HepG2 (cell line): ENCODE measurements at regions not wholly inside any gene's neighbourhood (a gene's known extent, or its start where the extent isn't known, plus 50 kb on each side); places are given as distances from the start of the nearest gene placed in this dataset.

Experiments used
- ATAC-seq: fragments of 200-7000 bp; cut with Tn5 transposase; 3 replicates; pipeline ENCODE4 v1.9.1; 2020; ENCODE audit warnings: mild to moderate bottlenecking, moderate library complexity
- BruUV-seq: library from RNA; stranded (reverse); fragments of 400-500 nt; replicated peaks from 2 replicates; lab custom pipeline; 2021; lab: Mats Ljungman, UMichigan
- CTCF ChIA-PET: fragments of 300-600 bp; formaldehyde crosslinking; extraction: SDS; loops from one replicate; lab custom pipeline; 2021; ENCODE audit warnings: low total read pairs, inconsistent platforms, low intra/inter-chr PET ratio; lab: Yijun Ruan, JAX
- POLR2A ChIA-PET: fragments of 350-600 bp; sonication (Branson Sonifier 250); formaldehyde crosslinking; loops from one replicate; lab custom pipeline; 2020; ENCODE audit warnings: antibody characterized with exemption, inconsistent platforms; lab: Yijun Ruan, JAX
- DNase-seq: peaks from one replicate; pipeline ENCODE4 v3.0.0-alpha.2; 2015; ENCODE audit warnings: low spot score
- FAIRE-seq: peaks from 3 replicates; lab custom pipeline; 2011; peaks lifted over from hg19 to GRCh38; lab: Jason Lieb, UNC
- H2AFZ ChIP-seq: one replicate; pipeline ENCODE4 v1.6.1; 2011; ENCODE audit warnings: low read length, inconsistent platforms
- H3K27ac ChIP-seq: fragments of 300-600 bp; 3 replicates; pipeline ENCODE4 v1.8.0; 2011; ENCODE audit warnings: mixed run types, mild to moderate bottlenecking, mixed read lengths, low read length, inconsistent platforms; ENCODE audit not compliant: insufficient read depth; ENCODE audit errors: extremely low read length
- H3K27me3 ChIP-seq, 2 experiments: fragments of 200-600 bp in 1 of 2; 2 replicates in 1 of 2; 3 replicates in 1 of 2; pipeline versions ENCODE4 v1.6.0 to v1.8.0; 2011; ENCODE audit warnings: low read length in 2 of 2, mild to moderate bottlenecking in 2 of 2, moderate library complexity in 2 of 2, inconsistent platforms in 1 of 2; ENCODE audit not compliant: insufficient read depth in 2 of 2, control insufficient read depth in 1 of 2
- H3K36me3 ChIP-seq, 2 experiments: fragments of 200-600 bp in 1 of 2; replicated peaks in 1 of 2; 2 replicates in 1 of 2; 3 replicates in 1 of 2; pipeline versions ENCODE4 v1.5.1 to v1.8.0; 2011; ENCODE audit warnings: low read length in 2 of 2, inconsistent platforms in 1 of 2; ENCODE audit not compliant: insufficient read depth in 2 of 2, control insufficient read depth in 1 of 2
- H3K4me1 ChIP-seq: 2 replicates; pipeline ENCODE4 v1.5.1; 2012; ENCODE audit warnings: low read length, inconsistent platforms; ENCODE audit not compliant: insufficient read depth
- H3K4me2 ChIP-seq: 2 replicates; pipeline ENCODE4 v1.6.0; 2011; ENCODE audit warnings: low read depth, low read length, inconsistent platforms
- H3K4me3 ChIP-seq, 3 experiments: fragments of 200-600 bp in 1 of 3; sonication (generic), shearing (Covaris generic) in 1 of 3; replicated peaks in 1 of 3; 2 replicates each; pipeline ENCODE4 v1.5.1; 2011 to 2016; ENCODE audit warnings: low read length in 3 of 3, inconsistent platforms in 2 of 3, low read depth in 2 of 3, mild to moderate bottlenecking in 2 of 3, control low read depth in 1 of 3, mixed read lengths in 1 of 3; ENCODE audit not compliant: insufficient read depth in 1 of 3
- H3K79me2 ChIP-seq: one replicate; pipeline ENCODE4 v1.6.1; 2011; ENCODE audit warnings: low read length, inconsistent platforms; ENCODE audit not compliant: insufficient read depth
- H3K9ac ChIP-seq: 2 replicates; pipeline ENCODE4 v1.6.0; 2011; ENCODE audit warnings: mild to moderate bottlenecking, low read depth, low read length, inconsistent platforms; ENCODE audit not compliant: insufficient read depth
- H3K9me3 ChIP-seq: 2 replicates; pipeline ENCODE4 v1.5.1; 2012; ENCODE audit warnings: mild to moderate bottlenecking, low read length
- H4K20me1 ChIP-seq: 2 replicates; pipeline ENCODE4 v1.6.0; 2011; ENCODE audit warnings: inconsistent platforms, mild to moderate bottlenecking, low read length, moderate library complexity; ENCODE audit not compliant: insufficient read depth
- ELF4 ChIP-seq: sonication (generic); formaldehyde crosslinking; IDR thresholded peaks from 2 replicates; pipeline ENCODE4 v1.5.0; 2020; ENCODE audit warnings: missing genetic modification reagents, mild to moderate bottlenecking, moderate library complexity, borderline replicate concordance
- HNF4G ChIP-seq, 2 experiments: sonication (generic) in 1 of 2; formaldehyde crosslinking in 1 of 2; IDR thresholded peaks; 2 replicates each; pipeline versions ENCODE4 v1.4.0 to v1.6.1; 2011 to 2020; ENCODE audit warnings: borderline replicate concordance in 2 of 2, low read depth in 2 of 2, mild to moderate bottlenecking in 2 of 2, low read length in 1 of 2, missing genetic modification reagents in 1 of 2, moderate library complexity in 1 of 2
- JUND ChIP-seq: sonication (generic); formaldehyde crosslinking; IDR thresholded peaks from 2 replicates; pipeline ENCODE4 v1.8.0; 2022; ENCODE audit warnings: mild to moderate bottlenecking, missing genetic modification reagents
- YEATS2 ChIP-seq: sonication (generic); formaldehyde crosslinking; IDR thresholded peaks from 2 replicates; pipeline ENCODE4 v1.4.0; 2020; ENCODE audit warnings: missing genetic modification reagents, borderline replicate concordance
- ZBTB1 ChIP-seq: sonication (generic); formaldehyde crosslinking; IDR thresholded peaks from 2 replicates; pipeline ENCODE4 v1.4.0; 2020; ENCODE audit warnings: missing genetic modification reagents, borderline replicate concordance
- ZBTB7B ChIP-seq: sonication (generic); formaldehyde crosslinking; IDR thresholded peaks from 2 replicates; pipeline ENCODE4 v1.4.0; 2020; ENCODE audit warnings: missing genetic modification reagents
- ZNF326 ChIP-seq: sonication (generic); formaldehyde crosslinking; IDR thresholded peaks from 2 replicates; pipeline ENCODE4 v1.4.0; 2020; ENCODE audit warnings: missing genetic modification reagents, borderline replicate concordance
- ZNF589 ChIP-seq: sonication (generic); formaldehyde crosslinking; conservative IDR thresholded peaks from 2 replicates; pipeline ENCODE4 v1.8.0; 2022; ENCODE audit warnings: mild to moderate bottlenecking, moderate library complexity, missing genetic modification reagents
- ZNF672 ChIP-seq: sonication (generic); formaldehyde crosslinking; IDR thresholded peaks from 2 replicates; pipeline ENCODE4 v1.8.1; 2022; ENCODE audit warnings: missing genetic modification reagents
- ZNF720 ChIP-seq: sonication (generic); formaldehyde crosslinking; IDR thresholded peaks from 2 replicates; pipeline ENCODE4 v1.4.0; 2020; ENCODE audit warnings: missing genetic modification reagents
- ZNF878 ChIP-seq: sonication (generic); formaldehyde crosslinking; IDR thresholded peaks from 2 replicates; pipeline ENCODE4 v1.8.1; 2023; ENCODE audit warnings: mild to moderate bottlenecking, missing genetic modification reagents, moderate library complexity
- in situ Hi-C: cut with HindIII; loops from 2 replicates; pipeline ENCODE4 v1.10.0; 2017; ENCODE audit warnings: low pct_unique_long_range_greater_than_20kb; ENCODE audit not compliant: extremely low pct_ligation_motif_present
- intact Hi-C: fragments of 100-400 bp; cut with micrococcal nuclease; formaldehyde crosslinking; loops from one replicate; pipeline ENCODE4 v1.10.0; 2022; ENCODE audit not compliant: unreplicated experiment
- TF ChIP-seq, protein P1 (sequence below): sonication (generic); formaldehyde crosslinking; IDR thresholded peaks from 2 replicates; pipeline ENCODE4 v1.4.0; 2020; ENCODE audit warnings: mild to moderate bottlenecking, missing genetic modification reagents, borderline replicate concordance
- TF ChIP-seq, protein P2 (sequence below): sonication (generic); formaldehyde crosslinking; IDR thresholded peaks from 2 replicates; pipeline ENCODE4 v1.8.1; 2023; ENCODE audit warnings: missing genetic modification reagents, mild to moderate bottlenecking, borderline replicate concordance
- TF ChIP-seq, protein P3 (sequence below): IDR thresholded peaks from 2 replicates; pipeline ENCODE4 v1.6.1; 2016; ENCODE audit warnings: low read depth, borderline replicate concordance
- TF ChIP-seq, protein P4 (sequence below): sonication (generic); formaldehyde crosslinking; IDR thresholded peaks from 2 replicates; pipeline ENCODE4 v1.4.0; 2020; ENCODE audit warnings: missing genetic modification reagents
- TF ChIP-seq, protein P5 (sequence below): sonication (generic); formaldehyde crosslinking; IDR thresholded peaks from 2 replicates; pipeline ENCODE4 v1.5.1; 2020; ENCODE audit warnings: mild to moderate bottlenecking, missing genetic modification reagents, borderline replicate concordance
- TF ChIP-seq, protein P6 (sequence below), 2 experiments: IDR thresholded peaks; 2 replicates each; pipeline ENCODE4 v1.6.1; 2011 to 2012; ENCODE audit warnings: low read length in 2 of 2, borderline replicate concordance in 1 of 2, low read depth in 1 of 2, mild to moderate bottlenecking in 1 of 2, moderate library complexity in 1 of 2

DNA sequence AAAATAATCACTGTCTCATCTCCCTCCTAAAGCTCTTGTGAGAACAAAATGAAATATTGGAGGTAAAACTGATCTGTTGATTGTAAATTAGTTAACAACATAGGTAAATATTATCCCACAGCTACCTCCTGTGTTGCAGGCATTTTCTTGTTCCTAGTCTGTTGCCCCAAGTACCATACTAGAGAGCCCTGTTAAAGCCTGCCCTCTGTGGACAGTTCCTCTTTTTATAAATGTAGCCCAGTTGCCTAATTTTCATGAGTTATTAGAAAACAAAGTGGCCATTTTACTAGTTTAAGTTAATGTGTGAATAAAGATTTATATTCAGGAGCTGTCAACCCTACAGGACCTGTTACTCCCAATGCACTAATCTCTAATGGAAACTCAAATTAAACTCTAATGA lies 180.0 kb upstream of the KCND3 start:
- ATAC-seq, result no peak
- no peaks in the 10 kb centered on the region for H3K4me1 ChIP-seq
- intact Hi-C loops (no loop called here), in situ Hi-C loops (no loop called here)
- no peaks in the 10 kb centered on the region for H3K9me3 ChIP-seq
- BruUV-seq, result no TSS peak
- no peaks in the 10 kb centered on the region for H4K20me1 ChIP-seq
- CTCF ChIA-PET, result no interaction called here
- H3K4me2 ChIP-seq, result no peak overlapping the region
- H3K27me3 ChIP-seq, result no peaks in the 10 kb centered on the region
- H3K36me3 ChIP-seq, result no peaks in the 10 kb centered on the region
- H2AFZ ChIP-seq, result no peak overlapping the region
- POLR2A ChIA-PET, result no interaction called here
- DNase-seq, result no peak
- no peak overlapping the region for H3K4me3 ChIP-seq
- no peak overlapping the region for H3K9ac ChIP-seq
- FAIRE-seq, result no peak
- H3K79me2 ChIP-seq, result no peaks in the 10 kb centered on the region
- no peak overlapping the region for H3K27ac ChIP-seq
- no peak for TF ChIP-seq JUND (CRISPR knock-in tag)
- TF ChIP-seq ZBTB1 (CRISPR knock-in tag), result no peak
- TF ChIP-seq ZNF326 (CRISPR knock-in tag), result no peak
- TF ChIP-seq, protein P1, sequence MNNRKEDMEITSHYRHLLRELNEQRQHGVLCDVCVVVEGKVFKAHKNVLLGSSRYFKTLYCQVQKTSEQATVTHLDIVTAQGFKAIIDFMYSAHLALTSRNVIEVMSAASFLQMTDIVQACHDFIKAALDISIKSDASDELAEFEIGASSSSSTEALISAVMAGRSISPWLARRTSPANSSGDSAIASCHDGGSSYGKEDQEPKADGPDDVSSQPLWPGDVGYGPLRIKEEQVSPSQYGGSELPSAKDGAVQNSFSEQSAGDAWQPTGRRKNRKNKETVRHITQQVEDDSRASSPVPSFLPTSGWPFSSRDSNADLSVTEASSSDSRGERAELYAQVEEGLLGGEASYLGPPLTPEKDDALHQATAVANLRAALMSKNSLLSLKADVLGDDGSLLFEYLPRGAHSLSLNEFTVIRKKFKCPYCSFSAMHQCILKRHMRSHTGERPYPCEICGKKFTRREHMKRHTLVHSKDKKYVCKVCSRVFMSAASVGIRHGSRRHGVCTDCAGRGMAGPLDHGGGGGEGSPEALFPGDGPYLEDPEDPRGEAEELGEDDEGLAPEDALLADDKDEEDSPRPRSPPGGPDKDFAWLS (CRISPR knock-in tag), result no peak
- TF ChIP-seq, protein P2, sequence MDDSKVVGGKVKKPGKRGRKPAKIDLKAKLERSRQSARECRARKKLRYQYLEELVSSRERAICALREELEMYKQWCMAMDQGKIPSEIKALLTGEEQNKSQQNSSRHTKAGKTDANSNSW (CRISPR knock-in tag), result no peak
- TF ChIP-seq, protein P3, sequence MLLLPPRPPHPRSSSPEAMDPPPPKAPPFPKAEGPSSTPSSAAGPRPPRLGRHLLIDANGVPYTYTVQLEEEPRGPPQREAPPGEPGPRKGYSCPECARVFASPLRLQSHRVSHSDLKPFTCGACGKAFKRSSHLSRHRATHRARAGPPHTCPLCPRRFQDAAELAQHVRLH (CRISPR knock-in tag), result no peak
- TF ChIP-seq YEATS2 (CRISPR knock-in tag), result no peak
- TF ChIP-seq, protein P4, sequence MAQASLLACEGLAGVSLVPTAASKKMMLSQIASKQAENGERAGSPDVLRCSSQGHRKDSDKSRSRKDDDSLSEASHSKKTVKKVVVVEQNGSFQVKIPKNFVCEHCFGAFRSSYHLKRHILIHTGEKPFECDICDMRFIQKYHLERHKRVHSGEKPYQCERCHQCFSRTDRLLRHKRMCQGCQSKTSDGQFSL, result no peak
- TF ChIP-seq, protein P5, sequence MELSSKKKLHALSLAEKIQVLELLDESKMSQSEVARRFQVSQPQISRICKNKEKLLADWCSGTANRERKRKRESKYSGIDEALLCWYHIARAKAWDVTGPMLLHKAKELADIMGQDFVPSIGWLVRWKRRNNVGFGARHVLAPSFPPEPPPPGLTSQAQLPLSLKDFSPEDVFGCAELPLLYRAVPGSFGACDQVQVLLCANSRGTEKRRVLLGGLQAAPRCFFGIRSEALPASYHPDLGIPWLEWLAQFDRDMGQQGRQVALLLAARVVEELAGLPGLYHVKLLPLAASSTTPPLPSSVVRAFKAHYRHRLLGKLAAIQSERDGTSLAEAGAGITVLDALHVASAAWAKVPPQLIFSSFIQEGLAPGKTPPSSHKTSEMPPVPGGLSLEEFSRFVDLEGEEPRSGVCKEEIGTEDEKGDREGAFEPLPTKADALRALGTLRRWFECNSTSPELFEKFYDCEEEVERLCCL, result no peak
- TF ChIP-seq ELF4 (CRISPR knock-in tag), result no peak
- TF ChIP-seq ZNF672, result no peak
- no peak for TF ChIP-seq ZNF720
- no peak for TF ChIP-seq ZNF589
- no peak for TF ChIP-seq HNF4G (IDR thresholded peaks at IDR 0.05; ENCODE audit: borderline replicate concordance, low read depth, low read length)
- TF ChIP-seq HNF4G (CRISPR knock-in tag; IDR thresholded peaks at IDR 0.05; ENCODE audit: borderline replicate concordance, low read depth), result no peak
- no peak for TF ChIP-seq ZNF878
- no peak for TF ChIP-seq ZBTB7B (CRISPR knock-in tag)
- TF ChIP-seq, protein P6, sequence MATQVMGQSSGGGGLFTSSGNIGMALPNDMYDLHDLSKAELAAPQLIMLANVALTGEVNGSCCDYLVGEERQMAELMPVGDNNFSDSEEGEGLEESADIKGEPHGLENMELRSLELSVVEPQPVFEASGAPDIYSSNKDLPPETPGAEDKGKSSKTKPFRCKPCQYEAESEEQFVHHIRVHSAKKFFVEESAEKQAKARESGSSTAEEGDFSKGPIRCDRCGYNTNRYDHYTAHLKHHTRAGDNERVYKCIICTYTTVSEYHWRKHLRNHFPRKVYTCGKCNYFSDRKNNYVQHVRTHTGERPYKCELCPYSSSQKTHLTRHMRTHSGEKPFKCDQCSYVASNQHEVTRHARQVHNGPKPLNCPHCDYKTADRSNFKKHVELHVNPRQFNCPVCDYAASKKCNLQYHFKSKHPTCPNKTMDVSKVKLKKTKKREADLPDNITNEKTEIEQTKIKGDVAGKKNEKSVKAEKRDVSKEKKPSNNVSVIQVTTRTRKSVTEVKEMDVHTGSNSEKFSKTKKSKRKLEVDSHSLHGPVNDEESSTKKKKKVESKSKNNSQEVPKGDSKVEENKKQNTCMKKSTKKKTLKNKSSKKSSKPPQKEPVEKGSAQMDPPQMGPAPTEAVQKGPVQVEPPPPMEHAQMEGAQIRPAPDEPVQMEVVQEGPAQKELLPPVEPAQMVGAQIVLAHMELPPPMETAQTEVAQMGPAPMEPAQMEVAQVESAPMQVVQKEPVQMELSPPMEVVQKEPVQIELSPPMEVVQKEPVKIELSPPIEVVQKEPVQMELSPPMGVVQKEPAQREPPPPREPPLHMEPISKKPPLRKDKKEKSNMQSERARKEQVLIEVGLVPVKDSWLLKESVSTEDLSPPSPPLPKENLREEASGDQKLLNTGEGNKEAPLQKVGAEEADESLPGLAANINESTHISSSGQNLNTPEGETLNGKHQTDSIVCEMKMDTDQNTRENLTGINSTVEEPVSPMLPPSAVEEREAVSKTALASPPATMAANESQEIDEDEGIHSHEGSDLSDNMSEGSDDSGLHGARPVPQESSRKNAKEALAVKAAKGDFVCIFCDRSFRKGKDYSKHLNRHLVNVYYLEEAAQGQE (IDR thresholded peaks at IDR 0.05; ENCODE audit: borderline replicate concordance in 1 of 2, low read depth in 1 of 2, low read length in 2 of 2), result no peak
